ENCODE measurements at regions not wholly inside any gene's neighbourhood (a gene's known extent, or its start where the extent isn't known, plus 50 kb on each side); places are given as distances from the start of the nearest gene placed in this dataset.

- DNase-seq: no peak
Observed at GRCh38 chr13:74865656-74866055, 616.3 kb downstream of the TBC1D4 start.

GRCh38 chr13:74860789-74861188 lies 621.2 kb downstream of the TBC1D4 start:
- no peak for DNase-seq

GRCh38 chr13:74850893-74851292 lies 631.1 kb downstream of the TBC1D4 start:
- DNase-seq: no peak

- DNase-seq: no peak
Observed at GRCh38 chr13:74847966-74848365, 634.0 kb downstream of the TBC1D4 start.

- DNase-seq: no peak
Observed at GRCh38 chr13:74845806-74846205, 636.2 kb downstream of the TBC1D4 start.

GRCh38 chr13:74841651-74842050 lies 640.3 kb downstream of the TBC1D4 start:
- no peak for DNase-seq

- DNase-seq: no peak
Observed at GRCh38 chr13:74841123-74841522, 640.8 kb downstream of the TBC1D4 start.

- DNase-seq: no peak
Observed at GRCh38 chr13:74839656-74840055, 642.3 kb downstream of the TBC1D4 start.

GRCh38 chr13:74838096-74838495 lies 643.9 kb downstream of the TBC1D4 start:
- no peak for DNase-seq

- no peak for DNase-seq
Observed at GRCh38 chr13:74836628-74837027, 645.3 kb downstream of the TBC1D4 start.

GRCh38 chr13:74835579-74835978 lies 646.4 kb downstream of the TBC1D4 start:
- no peak for DNase-seq

GRCh38 chr13:74825938-74826246 lies 656.1 kb downstream of the TBC1D4 start:
- no peak for DNase-seq

- no peak for DNase-seq
Observed at GRCh38 chr13:74825152-74825937, 656.6 kb downstream of the TBC1D4 start.

- no peak for DNase-seq
Observed at GRCh38 chr13:74820809-74821208, 661.2 kb downstream of the TBC1D4 start.

- DNase-seq: no peak
Observed at GRCh38 chr13:74819549-74819948, 662.4 kb downstream of the TBC1D4 start.

GRCh38 chr13:74816737-74817136 lies 665.2 kb downstream of the TBC1D4 start:
- DNase-seq: no peak

- no peak for DNase-seq
Observed at GRCh38 chr13:74796157-74796556, 662.0 kb upstream of the KLF12 start.

GRCh38 chr13:74795526-74795925 lies 661.3 kb upstream of the KLF12 start:
- DNase-seq: no peak

- DNase-seq: no peak
Observed at GRCh38 chr13:74794582-74794981, 660.4 kb upstream of the KLF12 start.

- no peak for DNase-seq
Observed at GRCh38 chr13:74794147-74794546, 659.9 kb upstream of the KLF12 start.

- DNase-seq: no peak
Observed at GRCh38 chr13:74784959-74785358, 650.8 kb upstream of the KLF12 start.

- no peak for DNase-seq
Observed at GRCh38 chr13:74778946-74779345, 644.7 kb upstream of the KLF12 start.

GRCh38 chr13:74778087-74778486 lies 643.9 kb upstream of the KLF12 start:
- no peak for DNase-seq

- no peak for DNase-seq
Observed at GRCh38 chr13:74774264-74774663, 640.1 kb upstream of the KLF12 start.

- DNase-seq: no peak
Observed at GRCh38 chr13:74773248-74773647, 639.0 kb upstream of the KLF12 start.

Measured in NCI-H748 treated with DMSO at 0.1 percent for 48 hours (cell line).